ENCODE measurements at regions not wholly inside any gene's neighbourhood (a gene's known extent, or its start where the extent isn't known, plus 50 kb on each side); places are given as distances from the start of the nearest gene placed in this dataset.
"Not testable (repeated sequence)": the region's sequence is repeated elsewhere in the genome, so short reads cannot be mapped to it uniquely, and the experiment has no call there.

DNA sequence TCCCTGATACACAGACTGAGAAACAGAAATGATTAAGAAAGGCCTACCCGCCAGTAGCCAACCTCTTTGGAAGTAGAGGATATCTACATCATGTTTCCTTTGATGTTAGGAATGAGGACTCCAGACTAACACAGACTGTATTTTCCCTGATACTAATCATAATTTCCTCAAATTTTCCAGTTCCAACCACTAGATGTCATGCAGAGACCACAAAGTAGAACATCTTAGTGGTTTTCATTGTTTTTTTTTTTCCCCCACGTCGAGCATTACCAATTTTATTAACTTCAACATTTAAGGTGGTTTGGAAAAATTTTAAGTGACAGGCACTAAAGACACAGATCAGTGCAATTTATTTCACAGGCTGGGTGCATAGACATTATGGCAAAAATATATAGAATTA lies 303.6 kb downstream of the ANKRD30BL start:
- H3K27me3 Mint-ChIP-seq (ENCODE audit: low read depth); H3K4me1 Mint-ChIP-seq (ENCODE audit: low read depth); H3K27ac Mint-ChIP-seq; H3K4me3 Mint-ChIP-seq; DNase-seq; H3K36me3 Mint-ChIP-seq (ENCODE audit: low read depth); H3K9me3 Mint-ChIP-seq; CTCF ChIA-PET: not testable (repeated sequence)
- intact Hi-C loops (cut with micrococcal nuclease), result loop anchor here (10.0 kb wide), 1 partner anchor 1987 kb away; no protein-coding TSS in a partner anchor
